ENCODE measurements at regions not wholly inside any gene's neighbourhood (a gene's known extent, or its start where the extent isn't known, plus 50 kb on each side); places are given as distances from the start of the nearest gene placed in this dataset.

DNA sequence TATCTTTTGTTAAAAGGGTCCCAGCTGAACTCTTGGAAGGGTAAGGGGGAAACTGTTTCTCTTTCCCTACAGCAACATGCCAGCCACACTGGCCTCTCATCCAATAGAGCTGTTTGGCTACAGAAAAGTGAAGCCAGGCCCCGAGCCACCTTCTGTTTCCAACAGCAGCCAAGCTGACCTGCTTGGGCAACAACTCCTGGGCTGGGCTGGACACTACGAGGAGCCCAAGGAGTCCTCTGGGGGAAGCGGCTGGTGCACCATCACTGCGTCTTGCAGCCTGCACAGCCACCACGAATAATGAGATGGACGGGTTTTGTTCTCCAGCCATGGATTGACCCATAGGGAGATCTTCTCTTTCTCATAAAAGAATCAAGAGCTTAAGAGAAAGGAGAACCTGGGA is 624.9 kb downstream of the NPHP4 start:
- no peak for DNase-seq

DNA sequence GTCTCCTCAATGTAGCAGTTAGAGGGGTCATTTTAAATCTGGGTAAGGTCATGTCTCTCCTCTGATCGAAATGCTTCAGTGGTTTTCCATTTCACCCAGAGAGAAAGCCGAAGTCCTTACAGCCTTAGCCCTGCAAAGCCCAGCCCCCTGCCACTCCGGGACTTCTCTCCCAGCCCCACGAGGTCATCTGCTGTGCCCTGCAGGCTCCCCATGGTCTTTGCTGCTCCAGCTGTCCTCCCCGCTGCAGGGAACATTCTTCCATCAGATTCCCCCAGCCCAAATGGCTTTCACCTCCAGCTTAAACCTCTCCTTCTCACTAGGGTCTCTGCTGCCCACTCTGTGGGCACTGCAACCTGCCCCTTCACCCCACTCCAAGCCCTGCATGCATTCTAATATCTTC is 626.5 kb downstream of the NPHP4 start:
- DNase-seq: no peak

DNA sequence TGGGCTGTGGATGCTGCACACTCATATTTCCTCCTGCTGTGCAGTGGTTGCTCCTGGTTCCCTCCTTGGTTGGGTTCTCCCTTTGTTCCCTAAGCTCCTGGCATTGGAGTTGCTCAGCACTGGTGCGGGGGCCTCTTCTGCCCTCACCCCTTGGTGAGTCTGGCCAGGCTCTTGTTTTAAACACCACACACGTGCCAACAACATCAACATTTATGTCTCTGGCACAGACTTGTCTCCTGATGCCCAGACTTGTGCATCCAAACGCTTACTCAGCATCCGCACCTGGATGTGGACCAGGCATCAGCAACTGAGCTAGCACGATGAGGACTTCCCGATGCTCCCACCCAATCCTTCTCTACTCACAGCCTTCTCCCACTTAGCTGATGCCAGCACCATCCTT is 627.6 kb downstream of the NPHP4 start:
- DNase-seq: no peak

DNA sequence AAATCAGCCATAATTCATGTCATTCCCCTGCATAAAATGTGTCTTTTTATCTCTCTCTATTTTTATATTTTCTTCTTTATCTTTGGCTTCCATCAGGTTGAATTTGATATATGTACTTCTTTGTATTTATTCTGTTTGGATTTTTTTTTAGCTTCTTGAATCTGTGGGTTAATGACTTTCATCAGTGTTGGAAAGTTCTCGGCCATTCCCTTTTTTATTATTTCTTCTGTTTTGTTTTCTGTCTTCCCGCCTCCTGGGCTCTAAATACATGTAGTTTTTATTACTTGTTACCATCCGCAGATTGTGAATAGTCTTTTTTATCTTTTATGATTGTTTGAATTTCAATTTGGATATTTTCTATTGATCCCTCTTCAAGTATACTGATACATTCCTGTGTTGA is 637.5 kb downstream of the NPHP4 start:
- DNase-seq: no peak

DNA sequence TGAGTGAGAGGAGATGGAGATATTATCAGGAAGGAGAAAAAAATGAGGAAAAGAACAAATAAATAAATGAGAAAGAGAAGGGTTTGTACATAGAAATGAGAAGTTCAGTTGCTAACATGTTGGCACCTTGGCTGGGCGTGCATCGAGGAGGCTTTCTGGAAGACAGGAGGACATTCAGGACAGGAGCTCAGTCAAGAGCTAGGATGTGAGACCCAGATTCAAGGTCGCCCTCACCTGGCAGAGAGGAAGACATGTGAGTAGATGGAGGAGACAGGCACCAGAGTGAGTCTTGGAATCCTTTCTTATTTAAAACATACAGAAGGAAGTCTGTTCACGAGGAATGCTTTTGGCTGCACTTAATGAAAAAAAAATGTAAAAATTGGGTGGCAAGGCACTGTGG is 640.9 kb downstream of the NPHP4 start:
- no peak for DNase-seq

DNA sequence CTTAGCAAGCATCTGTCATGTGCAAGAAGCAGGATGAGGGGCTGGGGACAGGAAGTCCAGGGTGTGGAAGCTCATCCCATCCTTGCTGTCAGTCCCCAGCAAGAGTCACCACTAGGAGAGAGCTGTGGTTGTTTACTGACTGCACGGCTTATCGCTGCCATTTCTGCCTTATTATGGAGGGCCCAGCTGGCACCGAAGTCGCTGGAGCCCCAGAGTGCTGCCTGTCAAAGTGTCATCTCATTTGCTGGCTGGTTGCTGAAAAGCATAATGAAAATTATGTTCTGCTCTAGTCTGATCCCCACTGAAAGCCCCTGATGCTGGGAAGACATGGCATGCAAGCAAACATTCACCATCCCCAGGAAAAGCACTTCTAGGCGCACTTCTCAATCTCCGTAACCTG is 642.7 kb downstream of the NPHP4 start:
- no peak for DNase-seq

DNA sequence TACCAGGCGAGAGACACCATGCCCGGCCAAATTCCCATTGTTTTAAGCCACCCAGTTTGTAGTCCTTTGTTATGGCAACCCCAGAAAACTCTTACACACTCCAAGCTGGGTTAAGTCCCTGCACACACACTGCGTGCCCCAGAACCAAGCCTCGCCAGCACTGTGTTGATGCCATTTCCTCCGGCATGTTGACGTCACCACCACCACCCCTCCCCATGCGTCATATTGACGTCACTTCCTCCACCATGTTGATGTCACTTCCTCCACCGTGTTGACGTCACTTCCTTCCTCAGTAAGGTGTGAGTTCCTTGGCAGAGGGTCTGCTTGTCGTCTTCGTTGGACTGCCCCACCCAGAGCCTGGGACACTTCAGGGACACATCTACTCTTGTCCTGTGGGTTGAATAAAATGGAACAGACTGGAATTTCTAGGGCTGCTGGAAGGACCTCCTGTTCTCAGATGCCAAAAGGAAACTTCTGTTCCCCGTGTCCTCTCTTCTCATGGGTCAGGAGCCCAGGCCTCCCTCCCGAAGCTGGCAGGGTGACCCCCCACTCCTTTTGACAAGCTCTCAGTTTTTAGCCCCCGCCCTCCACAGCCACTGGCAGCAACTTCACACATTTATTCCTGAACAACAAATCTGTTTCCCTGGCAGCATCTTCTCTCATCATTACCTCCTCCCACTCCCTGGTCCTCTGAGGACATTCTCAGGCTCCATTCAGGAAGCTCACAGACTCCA is 643.3 kb downstream of the NPHP4 start:
- DNase-seq: no peak

DNA sequence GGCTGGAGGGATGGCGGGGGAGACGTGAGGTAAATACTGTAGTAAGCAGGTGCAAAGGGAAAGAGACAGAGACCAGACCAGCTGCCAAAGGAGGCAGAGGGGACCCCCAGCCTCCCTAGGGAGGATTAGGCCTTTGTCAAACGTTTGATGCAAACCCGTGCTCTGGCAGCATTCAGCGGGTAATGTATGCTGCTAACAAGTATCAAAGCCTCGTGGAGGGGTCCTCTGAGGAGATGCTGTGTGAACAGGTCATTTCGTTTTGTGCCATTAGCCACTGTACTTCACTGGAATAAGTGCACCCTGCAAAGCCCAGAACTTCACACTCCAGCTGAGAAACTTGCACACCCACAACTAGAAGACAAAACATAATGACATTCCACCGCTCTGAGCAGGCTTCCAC is 644.5 kb downstream of the NPHP4 start:
- DNase-seq: no peak

DNA sequence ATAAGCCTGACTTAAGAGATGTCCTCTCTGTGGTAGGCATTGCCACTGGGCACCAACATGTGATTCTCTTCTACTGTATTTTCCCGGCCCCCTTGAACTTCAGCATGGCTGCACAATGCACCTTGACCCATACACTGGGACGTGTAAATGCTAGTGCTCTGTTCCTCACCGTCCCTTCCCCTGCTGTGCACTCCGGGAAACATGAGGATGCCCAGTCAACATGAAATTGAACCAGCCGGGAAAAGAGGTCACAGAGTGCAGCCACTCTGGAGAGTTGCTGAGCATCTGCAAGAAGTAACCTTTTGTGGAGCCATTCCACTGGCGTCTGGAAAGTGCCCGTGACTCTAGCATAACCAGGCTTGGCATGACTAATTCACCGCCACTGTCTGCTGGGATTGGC is 646.7 kb downstream of the NPHP4 start:
- DNase-seq: no peak

DNA sequence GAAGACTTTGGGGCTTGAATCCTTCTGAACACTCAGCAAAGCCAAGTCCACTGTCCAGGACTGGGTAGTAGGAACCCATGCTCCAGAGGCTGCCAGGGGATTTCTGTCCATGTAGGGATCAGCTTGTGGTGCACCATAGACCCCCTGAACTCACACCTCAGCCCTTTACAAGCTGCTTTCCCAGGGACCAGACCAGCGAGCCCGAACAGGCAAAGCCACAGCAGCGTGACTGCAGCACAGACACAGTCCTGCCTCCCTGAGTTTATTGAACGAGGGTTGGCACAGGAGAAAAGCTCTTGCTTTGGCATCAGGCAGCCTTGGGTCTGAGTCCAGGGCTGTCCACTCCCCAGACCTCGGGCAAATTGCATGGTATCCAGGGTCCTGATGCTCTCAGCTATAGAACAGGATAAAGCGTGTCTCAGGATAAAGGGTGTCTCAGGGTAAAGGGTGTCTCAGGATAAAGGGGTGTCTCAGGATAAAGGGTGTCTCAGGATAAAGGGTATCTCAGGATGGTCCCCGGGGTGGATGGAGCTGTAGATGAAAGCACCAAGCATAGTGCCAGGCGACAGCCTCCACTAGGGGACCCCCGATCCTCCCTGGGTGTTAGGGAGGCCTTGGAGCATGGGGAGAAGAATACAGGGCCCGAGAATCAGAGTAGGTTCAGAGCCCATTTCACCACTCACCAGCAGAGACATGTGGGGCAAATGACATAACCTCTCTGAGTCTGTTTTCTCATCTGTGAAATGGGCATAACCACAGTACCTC is 648.8 kb downstream of the NPHP4 start:
- no peak for DNase-seq

DNA sequence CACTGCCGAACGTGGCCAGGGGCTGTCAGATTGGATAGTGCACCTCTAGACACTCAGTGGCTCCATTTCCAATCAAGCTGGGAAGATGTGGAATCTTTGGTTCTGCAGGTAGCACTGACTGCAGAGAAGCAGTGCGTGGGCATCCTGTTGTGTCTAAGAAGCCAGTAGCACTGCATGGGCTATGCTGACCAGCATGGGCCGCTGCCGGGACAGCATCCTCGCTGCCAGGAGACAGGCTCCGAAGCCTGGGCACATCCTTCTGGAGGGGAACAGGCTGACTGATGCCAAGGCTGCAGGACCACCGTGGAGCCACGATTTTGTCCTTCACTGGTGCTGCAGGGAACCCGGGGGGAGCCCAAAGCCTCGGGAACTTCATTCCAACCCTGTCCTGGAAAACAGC is 649.4 kb downstream of the NPHP4 start:
- no peak for DNase-seq

DNA sequence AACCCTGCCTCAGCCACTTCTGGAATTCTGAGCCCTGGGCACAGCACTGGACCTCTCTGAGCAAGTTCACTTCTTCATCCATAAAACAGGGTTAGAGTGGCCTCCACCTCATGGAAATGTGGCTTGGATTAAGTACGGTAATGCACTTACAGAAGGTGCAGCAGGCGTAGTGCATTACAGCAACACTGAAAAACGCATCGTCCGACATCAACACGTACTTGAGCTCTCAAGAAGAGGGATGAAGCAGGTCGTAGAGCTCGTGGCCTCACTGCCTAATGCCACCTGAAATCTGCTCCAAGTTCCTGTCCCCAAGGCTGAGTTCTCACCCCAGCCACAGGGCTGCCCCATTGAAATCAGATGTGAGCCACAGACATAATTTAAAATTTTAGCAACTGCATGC is 650.1 kb downstream of the NPHP4 start:
- DNase-seq: no peak

DNA sequence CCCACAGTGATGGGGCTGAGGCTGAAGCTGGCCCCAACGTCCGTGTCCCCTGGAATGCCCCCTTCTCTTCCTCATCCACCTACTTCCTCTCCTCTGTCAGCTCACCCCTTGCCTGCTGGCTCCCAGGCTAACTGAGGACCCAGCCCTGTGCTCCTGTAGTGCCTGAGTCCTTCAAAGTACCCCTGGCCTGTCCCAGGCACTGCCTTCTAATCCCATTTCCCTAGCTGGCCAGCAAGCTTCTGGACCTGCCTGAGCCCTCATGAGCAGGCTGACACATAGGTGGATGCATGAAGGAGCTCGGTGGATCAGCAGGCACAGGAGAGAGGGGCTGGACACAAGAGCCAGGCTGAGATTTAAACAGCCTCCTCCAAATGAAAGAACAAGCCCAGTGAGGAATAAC is 650.8 kb downstream of the NPHP4 start:
- DNase-seq: no peak

DNA sequence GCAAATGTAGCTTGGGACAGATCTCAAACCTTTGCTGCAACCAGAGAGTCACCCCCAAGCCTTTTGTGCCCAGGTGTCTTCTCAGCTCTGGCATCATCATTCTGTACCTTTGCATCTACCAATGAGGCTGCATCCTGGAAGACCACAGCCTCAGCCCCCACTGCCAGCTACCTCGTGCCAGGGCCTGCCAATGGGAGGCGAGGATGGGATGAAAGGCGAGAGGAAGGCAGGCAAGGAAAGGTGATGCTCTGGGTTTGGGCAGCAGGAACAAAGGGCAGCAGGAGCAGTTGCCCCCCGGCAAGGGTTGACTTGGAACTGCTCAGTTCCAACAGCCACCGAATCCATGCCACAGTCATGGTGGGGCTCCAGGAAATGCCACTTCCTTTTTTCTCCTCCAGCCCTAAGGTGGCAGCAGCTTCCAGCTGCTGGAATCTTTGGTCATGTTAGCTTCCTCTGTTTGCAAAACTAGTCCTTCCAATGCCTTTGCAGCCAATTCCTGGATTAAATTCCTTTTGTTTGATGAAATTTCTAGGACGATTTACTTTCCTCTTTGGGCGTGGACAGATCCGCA is 651.6 kb downstream of the NPHP4 start:
- DNase-seq: no peak

DNA sequence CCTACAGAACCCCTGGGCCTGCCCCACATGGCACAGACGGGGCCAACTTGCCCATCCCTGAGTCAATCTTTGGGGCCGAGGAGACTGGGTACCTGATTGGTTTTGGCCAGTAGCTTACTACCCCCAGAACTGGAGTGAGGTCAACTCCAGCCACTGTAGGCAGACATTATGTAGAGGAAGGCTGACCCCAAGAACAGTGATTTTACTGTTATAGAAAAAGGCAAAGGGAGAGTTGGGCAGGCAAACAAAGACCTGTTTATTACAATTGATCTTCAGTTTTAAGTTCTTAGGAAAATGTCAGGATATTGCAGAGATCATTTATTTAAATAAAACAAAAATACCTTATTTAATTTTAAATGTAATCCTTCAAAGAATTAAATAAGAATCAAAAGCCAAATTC is 653.8 kb downstream of the NPHP4 start:
- DNase-seq: no peak

DNA sequence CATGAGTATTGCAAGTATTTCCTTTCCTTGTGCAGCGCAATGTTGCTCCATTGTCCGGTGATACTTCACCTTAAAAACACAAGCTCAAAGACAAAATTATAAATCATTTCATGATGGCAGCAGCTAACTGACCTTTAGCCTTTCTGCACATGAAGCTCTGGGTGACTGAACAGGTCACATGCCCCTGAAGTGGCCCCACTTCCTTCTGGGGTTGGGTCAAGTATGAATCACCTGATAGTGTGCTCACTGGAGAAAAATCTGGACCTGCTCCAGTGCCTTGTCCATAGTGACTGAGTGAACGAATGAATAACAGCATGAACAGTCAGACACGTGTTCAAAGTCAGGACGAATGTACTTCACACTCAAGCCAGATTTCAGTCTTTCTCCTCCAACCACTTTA is 658.9 kb downstream of the NPHP4 start:
- no peak for DNase-seq

DNA sequence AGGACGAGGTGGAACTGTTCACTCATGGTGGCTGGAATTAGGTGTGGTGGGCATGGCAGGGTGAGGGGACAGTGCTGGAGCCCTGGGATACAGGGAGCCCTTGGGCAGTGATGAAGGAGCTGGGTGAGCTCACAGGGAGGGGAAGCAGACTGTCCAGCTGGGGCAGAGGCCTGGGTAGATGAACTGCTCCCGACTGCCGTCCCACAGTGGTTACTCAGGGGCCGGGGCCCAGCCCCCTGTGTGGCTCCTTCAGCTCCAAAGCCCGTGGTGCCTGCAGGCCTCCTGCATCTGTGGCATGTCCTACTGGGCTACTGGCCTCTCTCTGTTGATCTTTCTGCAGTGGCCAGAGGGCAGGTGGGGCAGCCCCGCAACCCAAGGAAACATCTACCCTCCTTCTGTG is 661.1 kb downstream of the NPHP4 start:
- no peak for DNase-seq

DNA sequence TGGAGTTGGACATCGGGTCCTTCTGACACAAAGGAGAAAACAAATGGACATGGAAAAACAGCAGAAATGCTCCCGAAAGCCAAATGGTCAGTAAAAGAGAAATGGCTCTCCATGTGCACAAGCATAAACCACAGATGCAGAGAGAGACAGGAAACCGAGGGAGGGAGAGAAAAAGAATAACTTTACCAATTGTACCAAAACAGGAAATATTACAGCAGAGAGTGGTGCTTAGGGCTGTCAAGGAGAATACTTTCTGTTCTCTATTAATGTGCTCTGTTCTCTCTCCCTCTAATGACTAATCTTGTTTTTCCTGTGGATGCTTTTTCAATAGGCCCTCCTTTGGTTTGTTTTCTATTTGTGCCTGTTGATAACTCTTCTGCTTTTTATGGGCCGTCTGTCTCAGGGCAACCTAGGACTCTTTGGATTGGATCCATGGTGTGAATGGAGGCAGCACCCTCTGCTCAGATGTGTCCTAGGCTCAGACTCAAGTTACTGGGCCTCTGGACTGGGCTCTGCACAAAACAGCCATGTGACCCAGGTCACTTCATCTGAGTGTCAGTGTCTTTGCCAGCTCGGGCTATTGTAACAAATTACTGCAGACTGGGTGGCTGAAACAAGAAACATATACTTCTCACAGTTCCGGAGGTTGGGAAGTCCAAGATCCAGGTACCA is 663.0 kb downstream of the NPHP4 start:
- DNase-seq: no peak

DNA sequence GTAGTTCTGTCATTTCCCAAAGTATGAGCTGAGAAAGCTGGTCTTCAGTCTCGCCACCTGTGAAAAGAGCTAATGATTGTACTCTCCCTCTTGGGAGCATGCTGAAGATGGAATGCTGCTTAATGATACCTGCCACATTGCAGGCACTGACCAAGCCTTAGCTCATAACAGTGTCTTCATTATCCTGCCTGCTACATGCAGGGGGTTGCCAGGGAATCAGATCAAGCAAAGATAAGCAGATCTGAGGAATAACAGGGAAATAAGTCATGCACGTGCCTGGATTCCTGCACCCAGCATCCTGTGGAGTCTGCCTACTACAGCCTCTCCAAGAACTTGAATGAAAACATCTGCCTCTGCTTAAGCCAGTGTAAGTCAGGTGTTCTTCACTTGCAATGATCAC is 667.3 kb downstream of the NPHP4 start:
- DNase-seq: no peak

DNA sequence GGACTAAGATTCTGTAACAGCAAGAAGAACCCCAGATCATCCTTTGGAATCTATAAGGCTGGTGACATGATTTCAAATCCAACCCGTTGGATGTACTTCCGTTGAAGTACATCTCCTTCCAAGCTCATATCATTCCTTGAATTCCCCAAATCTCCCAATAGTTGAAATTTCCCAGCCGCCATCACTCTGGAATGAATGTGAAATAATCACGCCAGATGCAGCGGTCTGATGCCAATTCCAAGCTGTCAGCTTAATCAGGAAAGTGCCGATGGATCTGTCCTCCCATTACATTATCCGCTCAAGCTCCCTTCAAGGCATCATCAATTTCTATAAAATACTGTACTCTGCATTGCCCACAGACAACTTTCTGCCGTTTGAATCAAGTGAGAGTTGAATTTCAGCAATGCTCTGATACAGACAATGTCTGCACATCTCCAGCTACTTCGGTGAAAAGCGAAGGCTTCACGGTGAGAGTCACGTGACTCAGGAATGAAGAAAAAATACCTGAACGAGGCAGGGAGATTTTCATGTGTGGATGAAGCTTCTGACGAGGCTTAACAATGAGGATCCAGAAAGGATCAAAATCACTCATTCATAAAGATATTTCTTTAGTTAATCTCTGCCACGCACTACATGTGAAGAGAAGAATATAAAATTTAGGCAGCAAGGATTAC is 663.9 kb downstream of the AJAP1 start:
- no peak for DNase-seq

DNA sequence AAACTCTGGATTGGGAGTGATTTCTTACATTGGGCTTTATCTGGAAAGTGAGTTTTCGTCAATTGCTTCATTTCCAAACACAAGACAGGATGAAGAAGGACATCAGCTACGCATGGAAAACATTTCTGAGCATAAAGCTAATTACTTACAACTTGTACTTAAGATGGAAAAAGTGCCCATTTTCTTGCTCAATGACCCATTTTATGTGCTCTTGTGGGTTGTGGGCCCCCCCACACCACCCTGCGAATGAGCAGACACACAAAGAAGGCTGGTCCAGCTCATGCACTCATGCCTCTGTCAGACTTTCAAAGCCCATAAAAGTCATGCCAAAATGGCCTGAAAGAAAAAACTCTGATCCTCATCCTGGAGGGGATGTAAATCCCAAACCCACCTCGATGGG is 663.0 kb downstream of the AJAP1 start:
- DNase-seq: no peak

DNA sequence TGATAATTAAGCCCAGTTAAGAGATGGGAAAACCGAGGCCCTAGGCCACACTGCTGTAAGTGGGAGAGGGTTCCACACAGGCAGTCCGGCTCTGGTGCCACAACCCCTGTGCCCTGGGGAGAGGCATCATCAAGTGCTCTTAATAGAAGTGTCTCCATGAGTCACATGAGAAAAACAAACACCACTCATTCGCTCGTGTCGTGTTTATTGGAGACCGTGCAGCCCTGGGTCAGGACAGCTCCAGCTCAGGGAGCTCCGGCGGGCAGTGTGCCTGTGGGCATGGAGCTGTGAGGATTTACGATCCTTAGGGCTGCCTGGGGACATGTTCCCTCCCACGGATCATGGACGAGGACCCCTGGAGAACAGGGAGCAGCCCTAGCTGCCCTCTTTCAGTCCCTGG is 658.5 kb downstream of the AJAP1 start:
- DNase-seq: no peak

DNA sequence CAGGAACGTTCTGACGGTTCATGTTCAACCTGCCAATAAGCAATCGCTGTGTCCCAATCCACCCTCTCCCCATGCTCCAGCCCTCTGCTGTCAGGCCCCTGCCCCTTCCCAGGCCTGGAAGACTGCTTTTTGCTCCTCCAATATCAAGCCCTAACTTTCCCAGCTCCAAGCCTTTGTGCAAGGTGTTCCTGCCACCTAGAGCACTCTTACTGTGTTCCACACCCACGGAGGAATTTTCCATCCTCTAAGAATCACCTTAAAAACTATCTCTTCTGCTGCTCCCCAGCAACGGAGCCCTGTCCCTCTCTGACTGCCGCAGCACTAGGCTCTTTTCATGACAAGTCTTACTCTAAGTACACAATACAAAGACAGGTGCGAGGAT is 657.9 kb downstream of the AJAP1 start:
- DNase-seq: no peak

All from activated naive CD4-positive, alpha-beta T cell (primary cell).